ENCODE measurements at regions not wholly inside any gene's neighbourhood (a gene's known extent, or its start where the extent isn't known, plus 50 kb on each side); places are given as distances from the start of the nearest gene placed in this dataset.

DNA sequence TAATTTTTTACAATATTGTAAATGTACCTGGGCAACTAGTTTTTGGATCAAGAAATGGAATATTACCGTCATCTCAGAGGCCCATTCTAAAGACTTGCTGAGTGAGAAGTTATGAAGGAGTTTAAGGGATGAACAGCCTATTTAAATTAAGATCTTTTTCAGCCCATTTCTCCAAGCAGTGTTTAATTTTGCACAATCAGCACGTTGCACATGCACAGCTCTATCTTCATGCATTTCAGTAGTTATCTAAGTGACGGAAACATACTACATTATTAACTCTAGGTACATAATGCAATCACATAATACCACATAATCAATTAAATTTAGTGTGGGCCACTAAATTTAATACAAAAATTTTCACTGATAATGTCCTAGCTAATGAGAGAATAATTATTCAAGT, 582.1 kb upstream of the DSEL start:
- CTCF ChIA-PET: no interaction called here
- no peak overlapping the region for H3K27ac Mint-ChIP-seq (ENCODE audit: unreplicated experiment)
- intact Hi-C loops (cut with micrococcal nuclease; ENCODE audit: unreplicated experiment): no loop called here

DNA sequence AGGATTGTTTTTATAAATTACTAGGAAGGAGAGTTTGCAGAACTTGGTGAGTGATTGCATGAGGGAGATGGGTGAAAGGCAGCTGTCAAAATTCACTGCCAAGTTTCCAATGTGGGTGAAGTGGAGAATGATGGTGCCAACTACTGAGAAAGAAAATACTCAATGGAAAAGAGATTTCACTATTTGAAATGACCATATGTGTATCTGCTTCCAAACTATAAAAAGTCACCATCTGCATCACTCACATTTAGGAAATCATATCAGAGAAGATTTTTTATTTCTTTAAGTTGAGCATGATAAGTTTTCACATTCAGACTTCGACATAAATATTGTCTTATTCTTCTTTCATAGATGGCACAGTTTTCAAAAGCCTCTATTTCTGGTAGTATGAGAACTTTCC, 570.0 kb upstream of the DSEL start:
- no peaks in the 10 kb centered on the region for H3K27me3 Mint-ChIP-seq (ENCODE audit: unreplicated experiment)

More for the DNA sequence above, 582.1 kb upstream of the DSEL start:
- Mint-ChIP-seq H3K4me3 (ENCODE audit: low read depth, unreplicated experiment) (no peak overlapping the region), H3K27me3 (ENCODE audit: unreplicated experiment) (no peaks in the 10 kb centered on the region), H3K36me3 (ENCODE audit: insufficient read depth, unreplicated experiment) (no peaks in the 10 kb centered on the region), H3K4me1 (ENCODE audit: low read depth, unreplicated experiment) (no peaks in the 10 kb centered on the region), H3K9me3 (ENCODE audit: low read depth, unreplicated experiment) (no peaks in the 10 kb centered on the region)
- no peak for DNase-seq
- no TSS peak for BruUV-seq (replicated peaks)
- TF ChIP-seq, protein P1, sequence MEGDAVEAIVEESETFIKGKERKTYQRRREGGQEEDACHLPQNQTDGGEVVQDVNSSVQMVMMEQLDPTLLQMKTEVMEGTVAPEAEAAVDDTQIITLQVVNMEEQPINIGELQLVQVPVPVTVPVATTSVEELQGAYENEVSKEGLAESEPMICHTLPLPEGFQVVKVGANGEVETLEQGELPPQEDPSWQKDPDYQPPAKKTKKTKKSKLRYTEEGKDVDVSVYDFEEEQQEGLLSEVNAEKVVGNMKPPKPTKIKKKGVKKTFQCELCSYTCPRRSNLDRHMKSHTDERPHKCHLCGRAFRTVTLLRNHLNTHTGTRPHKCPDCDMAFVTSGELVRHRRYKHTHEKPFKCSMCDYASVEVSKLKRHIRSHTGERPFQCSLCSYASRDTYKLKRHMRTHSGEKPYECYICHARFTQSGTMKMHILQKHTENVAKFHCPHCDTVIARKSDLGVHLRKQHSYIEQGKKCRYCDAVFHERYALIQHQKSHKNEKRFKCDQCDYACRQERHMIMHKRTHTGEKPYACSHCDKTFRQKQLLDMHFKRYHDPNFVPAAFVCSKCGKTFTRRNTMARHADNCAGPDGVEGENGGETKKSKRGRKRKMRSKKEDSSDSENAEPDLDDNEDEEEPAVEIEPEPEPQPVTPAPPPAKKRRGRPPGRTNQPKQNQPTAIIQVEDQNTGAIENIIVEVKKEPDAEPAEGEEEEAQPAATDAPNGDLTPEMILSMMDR (IDR thresholded peaks at IDR 0.05; ENCODE audit: unreplicated experiment): no peak

DNA sequence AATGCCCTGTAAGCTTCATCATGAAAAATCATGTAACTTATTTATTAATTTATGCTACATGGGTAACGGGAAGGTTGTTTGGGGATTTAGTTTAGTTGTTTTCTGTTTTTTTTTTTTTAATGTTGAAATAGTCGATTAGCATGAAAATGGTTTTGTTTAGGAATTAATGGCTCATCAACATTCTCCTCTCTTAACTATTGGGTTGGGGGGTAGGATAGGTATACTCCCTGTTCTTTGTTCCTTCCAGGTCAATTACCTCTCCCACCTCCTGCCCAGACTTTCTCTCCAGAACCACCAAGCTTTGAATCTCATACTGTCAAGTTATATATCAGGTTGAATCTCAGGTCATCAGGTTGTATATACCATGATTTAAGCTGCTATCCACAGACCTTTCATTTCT, 568.7 kb upstream of the DSEL start:
- CTCF ChIA-PET: no interaction called here
- no peak for DNase-seq
- no peaks in the 10 kb centered on the region for H3K9me3 Mint-ChIP-seq (ENCODE audit: low read depth, unreplicated experiment)
- no peak overlapping the region for H3K27ac Mint-ChIP-seq (ENCODE audit: unreplicated experiment)
- BruUV-seq (replicated peaks): no TSS peak
- no peak overlapping the region for H3K4me3 Mint-ChIP-seq (ENCODE audit: low read depth, unreplicated experiment)
- H3K36me3 Mint-ChIP-seq (ENCODE audit: insufficient read depth, unreplicated experiment): no peaks in the 10 kb centered on the region
- H3K4me1 Mint-ChIP-seq (ENCODE audit: low read depth, unreplicated experiment): no peaks in the 10 kb centered on the region
- H3K27me3 Mint-ChIP-seq (ENCODE audit: unreplicated experiment): no peaks in the 10 kb centered on the region
- intact Hi-C loops (cut with micrococcal nuclease; ENCODE audit: unreplicated experiment): no loop called here
- TF ChIP-seq, protein P1 (IDR thresholded peaks at IDR 0.05; ENCODE audit: unreplicated experiment): no peak

More for the DNA sequence above, 570.0 kb upstream of the DSEL start:
- Mint-ChIP-seq H3K4me1 (ENCODE audit: low read depth, unreplicated experiment) (no peaks in the 10 kb centered on the region), H3K4me3 (ENCODE audit: low read depth, unreplicated experiment) (no peak overlapping the region), H3K36me3 (ENCODE audit: insufficient read depth, unreplicated experiment) (no peaks in the 10 kb centered on the region), H3K27ac (ENCODE audit: unreplicated experiment) (no peak overlapping the region), H3K9me3 (ENCODE audit: low read depth, unreplicated experiment) (no peaks in the 10 kb centered on the region)
- TF ChIP-seq, protein P1 (IDR thresholded peaks at IDR 0.05; ENCODE audit: unreplicated experiment): no peak
- no peak for DNase-seq
- BruUV-seq (replicated peaks): no TSS peak
- intact Hi-C loops (cut with micrococcal nuclease; ENCODE audit: unreplicated experiment): no loop called here
- CTCF ChIA-PET: no interaction called here

GRCh38 chr18:68083776-68084175, 567.3 kb upstream of the DSEL start:
- Mint-ChIP-seq H3K4me1 (ENCODE audit: low read depth, unreplicated experiment) (no peaks in the 10 kb centered on the region), H3K27ac (ENCODE audit: unreplicated experiment) (no peak overlapping the region)
- BruUV-seq (replicated peaks): no TSS peak

More at GRCh38 chr18:68083776-68084175, 567.3 kb upstream of the DSEL start:
- TF ChIP-seq, protein P1 (IDR thresholded peaks at IDR 0.05; ENCODE audit: unreplicated experiment): no peak
- no peaks in the 10 kb centered on the region for H3K27me3 Mint-ChIP-seq (ENCODE audit: unreplicated experiment)
- intact Hi-C loops (cut with micrococcal nuclease; ENCODE audit: unreplicated experiment): no loop called here
- CTCF ChIA-PET: no interaction called here
- H3K36me3 Mint-ChIP-seq (ENCODE audit: insufficient read depth, unreplicated experiment): no peaks in the 10 kb centered on the region
- no peak overlapping the region for H3K4me3 Mint-ChIP-seq (ENCODE audit: low read depth, unreplicated experiment)
- H3K9me3 Mint-ChIP-seq (ENCODE audit: low read depth, unreplicated experiment): no peaks in the 10 kb centered on the region
- DNase-seq: no peak
